HCT116 (cell line): ENCODE measurements at regions not wholly inside any gene's neighbourhood (a gene's known extent, or its start where the extent isn't known, plus 50 kb on each side); places are given as distances from the start of the nearest gene placed in this dataset.

Experiments
- ATAC-seq: fragments of 200-7000 bp; cut with Tn5 transposase; 2 replicates; pipeline ENCODE4 v1.9.1; 2020; ENCODE audit warnings: mild to moderate bottlenecking, moderate library complexity
- BruUV-seq: library from RNA; stranded (reverse); fragments of 400-500 nt; replicated peaks from 2 replicates; lab custom pipeline; 2021; lab: Mats Ljungman, UMichigan
- CTCF ChIA-PET: fragments of 300-600 bp; sonication (Branson Sonifier 250); formaldehyde crosslinking; loops from one replicate; lab custom pipeline; 2021; ENCODE audit warnings: antibody characterized with exemption; lab: Charles Lee
- POLR2A ChIA-PET: fragments of 300-600, 350-600 bp; sonication (Branson Sonifier 250); formaldehyde crosslinking; loops from one replicate; lab custom pipeline; 2021; ENCODE audit warnings: antibody characterized with exemption; lab: Charles Lee
- RAD21 ChIA-PET, 2 experiments: fragments of 300-600 bp; sonication (Branson Sonifier 250); formaldehyde crosslinking; loops; one replicate each; lab custom pipeline; 2023; ENCODE audit warnings: low total read pairs in 2 of 2; ENCODE audit not compliant: uncharacterized antibody in 2 of 2, unreplicated experiment in 2 of 2, low non-redundant PET in 1 of 2; lab: Charles Lee
- DNase-seq: peaks from one replicate; pipeline ENCODE4 v3.0.0-alpha.2; 2010; ENCODE audit warnings: low read depth, low spot score
- H2AFZ ChIP-seq: fragments of 200-600 bp; shearing (Covaris generic), sonication (generic); 2 replicates; pipeline ENCODE4 v1.6.1; 2017; ENCODE audit warnings: low read depth, mixed run types, mixed read lengths, antibody characterized with exemption, low read length; ENCODE audit not compliant: poor library complexity, severe bottlenecking
- H3K27ac ChIP-seq: 2 replicates; pipeline ENCODE4 v1.5.1; 2012; ENCODE audit warnings: low read depth, low read length
- H3K27me3 ChIP-seq: fragments of 200-600 bp; sonication (generic); 2 replicates; pipeline ENCODE4 v1.6.1; 2016; ENCODE audit warnings: mixed run types, low read length, mixed read lengths; ENCODE audit not compliant: insufficient read depth
- H3K36me3 ChIP-seq, 2 experiments: fragments of 200-500 bp in 1 of 2; fragments of 200-600 bp in 1 of 2; sonication (Bioruptor generic) in 1 of 2; sonication (generic) in 1 of 2; 2 replicates each; pipeline versions ENCODE4 v1.5.1 to v1.6.1; 2014 to 2016; ENCODE audit warnings: low read length in 2 of 2, inconsistent platforms in 1 of 2, mixed read lengths in 1 of 2, mixed run types in 1 of 2; ENCODE audit not compliant: insufficient read depth in 2 of 2, control insufficient read depth in 1 of 2
- H3K4me1 ChIP-seq, 2 experiments: fragments of 200-600 bp in 1 of 2; sonication (generic) in 1 of 2; 2 replicates each; pipeline versions ENCODE4 v1.5.1 to v1.6.1; 2012 to 2017; ENCODE audit warnings: low read length in 2 of 2, inconsistent platforms in 1 of 2, mild to moderate bottlenecking in 1 of 2, mixed read lengths in 1 of 2, mixed run types in 1 of 2, moderate library complexity in 1 of 2; ENCODE audit not compliant: insufficient read depth in 2 of 2, control insufficient read depth in 1 of 2
- H3K4me2 ChIP-seq: fragments of 200-600 bp; sonication (generic); 2 replicates; pipeline ENCODE4 v1.6.1; 2017; ENCODE audit warnings: mixed run types, low read length, mixed read lengths
- H3K4me3 ChIP-seq, 2 experiments: fragments of 200-600 bp in 1 of 2; sonication (generic) in 1 of 2; replicated peaks in 1 of 2; 2 replicates each; pipeline ENCODE4 v1.5.1; 2011 to 2016; ENCODE audit warnings: low read length in 2 of 2, control low read depth in 1 of 2, low read depth in 1 of 2, mild to moderate bottlenecking in 1 of 2, mixed read lengths in 1 of 2, mixed run types in 1 of 2
- H3K79me2 ChIP-seq: fragments of 200-600 bp; sonication (generic); 2 replicates; pipeline ENCODE4 v1.6.1; 2017; ENCODE audit warnings: mild to moderate bottlenecking, mixed run types, low read length, moderate library complexity, mixed read lengths; ENCODE audit not compliant: insufficient read depth
- H3K9ac ChIP-seq: fragments of 200-600 bp; sonication (generic); 2 replicates; pipeline ENCODE4 v1.6.1; 2016; ENCODE audit warnings: low read length, mixed read lengths
- H3K9me2 ChIP-seq: fragments of 200-600 bp; sonication (generic), shearing (Covaris generic); 2 replicates; pipeline ENCODE4 v1.6.1; 2017; ENCODE audit warnings: mixed run types, mild to moderate bottlenecking, moderate library complexity; ENCODE audit not compliant: insufficient read depth
- H3K9me3 ChIP-seq, 2 experiments: fragments of 200-500 bp in 1 of 2; fragments of 200-600 bp in 1 of 2; sonication (Bioruptor generic) in 1 of 2; sonication (generic) in 1 of 2; 2 replicates each; pipeline ENCODE4 v1.6.1; 2014 to 2017; ENCODE audit warnings: low read length in 2 of 2, mixed read lengths in 2 of 2, inconsistent platforms in 1 of 2, low read depth in 1 of 2, mild to moderate bottlenecking in 1 of 2, mixed run types in 1 of 2, moderate library complexity in 1 of 2; ENCODE audit not compliant: control insufficient read depth in 1 of 2, insufficient read depth in 1 of 2
- H4K20me1 ChIP-seq: fragments of 200-600 bp; sonication (generic), shearing (Covaris generic); 2 replicates; pipeline ENCODE4 v1.6.1; 2017; ENCODE audit warnings: mixed run types, mild to moderate bottlenecking, moderate library complexity; ENCODE audit not compliant: insufficient read depth
- CBX3 ChIP-seq: IDR thresholded peaks from 2 replicates; pipeline ENCODE4 v1.6.1; 2012; ENCODE audit warnings: low read depth
- CEBPB ChIP-seq: IDR thresholded peaks from 2 replicates; pipeline ENCODE4 v1.6.1; 2012; ENCODE audit warnings: low read depth
- EGR1 ChIP-seq: IDR thresholded peaks from 2 replicates; pipeline ENCODE4 v1.6.1; 2012; ENCODE audit warnings: low read depth
- ELF1 ChIP-seq: IDR thresholded peaks from 2 replicates; pipeline ENCODE4 v1.6.1; 2012; ENCODE audit warnings: low read depth, borderline replicate concordance
- EZH2phosphoT487 ChIP-seq: fragments of 200-600 bp; IDR thresholded peaks from 2 replicates; pipeline ENCODE4 v1.6.1; 2018; ENCODE audit warnings: antibody characterized with exemption, borderline replicate concordance
- FOSL1 ChIP-seq: IDR thresholded peaks from 2 replicates; pipeline ENCODE4 v1.6.1; 2012; ENCODE audit warnings: low read depth
- POLR2A ChIP-seq: IDR thresholded peaks from 2 replicates; pipeline ENCODE4 v1.7.0; 2011; ENCODE audit warnings: borderline replicate concordance; ENCODE audit not compliant: insufficient read depth, insufficient read length; ENCODE audit errors: extremely low read depth
- POLR2AphosphoS5 ChIP-seq: IDR thresholded peaks from 2 replicates; pipeline ENCODE4 v1.6.1; 2011; ENCODE audit warnings: mild to moderate bottlenecking, low read depth, low read length, moderate library complexity
- RAD21 ChIP-seq: IDR thresholded peaks from 2 replicates; pipeline ENCODE4 v1.6.1; 2012; ENCODE audit warnings: low read depth, mild to moderate bottlenecking
- SP1 ChIP-seq: IDR thresholded peaks from 2 replicates; pipeline ENCODE4 v1.6.1; 2012; ENCODE audit warnings: low read depth
- TCF7L2 ChIP-seq: IDR thresholded peaks from 2 replicates; pipeline ENCODE4 v1.7.0; 2011; ENCODE audit warnings: borderline replicate concordance, inconsistent platforms; ENCODE audit not compliant: insufficient read depth, insufficient read length; ENCODE audit errors: extremely low read depth
- YY1 ChIP-seq: IDR thresholded peaks from 2 replicates; pipeline ENCODE4 v1.6.1; 2011; ENCODE audit warnings: low read length, low read depth, moderate library complexity, mild to moderate bottlenecking; ENCODE audit not compliant: insufficient replicate concordance; ENCODE audit errors: extremely low read depth
- ZNF274 ChIP-seq: fragments of 200-500 bp; sonication (Bioruptor generic); IDR thresholded peaks from 2 replicates; pipeline ENCODE4 v1.6.1; 2014; ENCODE audit warnings: mild to moderate bottlenecking, low read depth, low read length, inconsistent platforms
- intact Hi-C: fragments of 100-400 bp; cut with micrococcal nuclease; formaldehyde crosslinking; loops from 2 replicates; pipeline ENCODE4 v1.10.0; 2022
- TF ChIP-seq, protein P1 (sequence below): IDR thresholded peaks from 2 replicates; pipeline ENCODE4 v1.6.1; 2012
- TF ChIP-seq, protein P2 (sequence below), 3 experiments: fragments of 200-600 bp in 1 of 3; sonication (generic) in 1 of 3; IDR thresholded peaks in 2 of 3; conservative IDR thresholded peaks in 1 of 3; 2 replicates each; pipeline ENCODE4 v1.5.1; 2012 to 2017; ENCODE audit warnings: low read depth in 2 of 3, low read length in 2 of 3, antibody characterized with exemption in 1 of 3, borderline replicate concordance in 1 of 3, control low read depth in 1 of 3, mild to moderate bottlenecking in 1 of 3, mixed read lengths in 1 of 3, mixed run types in 1 of 3, moderate library complexity in 1 of 3; ENCODE audit not compliant: insufficient read depth in 1 of 3
- TF ChIP-seq, protein P3 (sequence below): IDR thresholded peaks from 2 replicates; pipeline ENCODE4 v1.6.1; 2012

DNA sequence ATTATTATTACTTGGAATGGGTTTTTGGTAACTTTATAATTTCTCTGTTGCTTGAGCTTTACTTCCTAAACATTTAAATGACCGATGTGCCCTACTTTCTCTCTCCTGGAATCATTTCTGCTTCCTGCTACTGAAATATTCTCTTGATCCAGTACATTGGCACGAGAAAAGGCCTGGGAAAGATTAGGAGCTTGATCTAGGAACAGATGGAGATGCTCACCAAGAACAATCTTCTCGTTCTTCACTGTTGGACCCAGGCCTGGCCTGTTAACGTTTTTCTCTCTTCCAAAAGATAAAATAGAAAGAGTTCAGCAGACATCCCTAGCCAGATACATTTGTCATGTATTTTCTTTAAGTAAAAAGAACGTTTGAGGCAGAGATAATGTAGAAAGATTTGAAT lies 1356.8 kb upstream of the CRIM1 start:
- Histone ChIP-seq H3K4me3 (no peak overlapping the region), H3K36me3 (no peaks in the 10 kb centered on the region), H4K20me1 (no peaks in the 10 kb centered on the region), H3K4me2 (no peak overlapping the region), H2AFZ (no peak overlapping the region), H3K27ac (no peak overlapping the region), H3K79me2 (no peaks in the 10 kb centered on the region), H3K9me3 (peaks cover 0 to 6% of the 10 kb centered on the region in 2 experiments; a peak in 2 of 4 replicates), H3K4me1 (no peaks in the 10 kb centered on the region), H3K27me3 (no peaks in the 10 kb centered on the region), H3K9me2 (no peaks in the 10 kb centered on the region), H3K9ac (no peak overlapping the region)
- ChIA-PET RAD21 (no interaction called here), CTCF (no interaction called here), POLR2A (no interaction called here)
- no peak for DNase-seq
- no TSS peak for BruUV-seq
- TF ChIP-seq RAD21 (no peak), CEBPB (no peak), ELF1 (no peak), CBX3 (no peak), YY1 (no peak), EGR1 (no peak), FOSL1 (no peak), ZNF274 (no peak), POLR2A (no peak), TCF7L2 (no peak)
- TF ChIP-seq, protein P1, sequence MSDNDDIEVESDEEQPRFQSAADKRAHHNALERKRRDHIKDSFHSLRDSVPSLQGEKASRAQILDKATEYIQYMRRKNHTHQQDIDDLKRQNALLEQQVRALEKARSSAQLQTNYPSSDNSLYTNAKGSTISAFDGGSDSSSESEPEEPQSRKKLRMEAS = no peak
- ATAC-seq = no peak
- intact Hi-C loops = no loop called here

DNA sequence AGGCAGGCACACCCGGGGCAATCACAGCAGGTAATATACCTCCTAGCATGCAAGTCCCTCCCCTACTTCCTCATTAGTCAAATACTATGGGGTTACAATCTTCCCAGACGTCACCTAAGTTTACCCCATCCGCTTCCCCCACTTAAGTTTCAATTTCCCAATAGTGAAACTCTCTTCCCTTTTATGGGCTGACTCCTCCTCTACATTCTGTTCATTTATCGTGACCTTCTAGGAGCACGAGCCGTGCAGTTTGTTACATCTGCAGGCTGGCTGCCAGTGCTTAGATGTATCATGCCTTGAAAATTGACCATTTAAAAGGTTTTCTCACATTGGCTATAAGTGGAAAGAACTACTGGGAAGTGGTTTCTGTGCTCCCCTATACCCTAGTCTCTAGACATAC lies 1357.8 kb upstream of the CRIM1 start:
- H3K9me3 ChIP-seq = peaks cover 0 to 9% of the 10 kb centered on the region in 2 experiments; a peak in 2 of 4 replicates
- intact Hi-C loops = no loop called here
- no peak for DNase-seq
- POLR2A ChIA-PET = no interaction called here
- no peaks in the 10 kb centered on the region for H3K79me2 ChIP-seq
- H3K4me2 ChIP-seq = no peak overlapping the region
- H3K4me3 ChIP-seq = no peak overlapping the region
- H2AFZ ChIP-seq = no peak overlapping the region
- H3K27ac ChIP-seq = no peak overlapping the region
- no peaks in the 10 kb centered on the region for H3K36me3 ChIP-seq
- no peaks in the 10 kb centered on the region for H3K27me3 ChIP-seq
- H3K9me2 ChIP-seq = no peaks in the 10 kb centered on the region
- TF ChIP-seq TCF7L2 (no peak), EGR1 (no peak), ZNF274 (no peak), YY1 (no peak), CEBPB (no peak), CBX3 (no peak), ELF1 (no peak), SP1 (no peak), EZH2phosphoT487 (no peak), POLR2A (no peak), POLR2AphosphoS5 (no peak)
- TF ChIP-seq, protein P1 = no peak
- TF ChIP-seq, protein P2, sequence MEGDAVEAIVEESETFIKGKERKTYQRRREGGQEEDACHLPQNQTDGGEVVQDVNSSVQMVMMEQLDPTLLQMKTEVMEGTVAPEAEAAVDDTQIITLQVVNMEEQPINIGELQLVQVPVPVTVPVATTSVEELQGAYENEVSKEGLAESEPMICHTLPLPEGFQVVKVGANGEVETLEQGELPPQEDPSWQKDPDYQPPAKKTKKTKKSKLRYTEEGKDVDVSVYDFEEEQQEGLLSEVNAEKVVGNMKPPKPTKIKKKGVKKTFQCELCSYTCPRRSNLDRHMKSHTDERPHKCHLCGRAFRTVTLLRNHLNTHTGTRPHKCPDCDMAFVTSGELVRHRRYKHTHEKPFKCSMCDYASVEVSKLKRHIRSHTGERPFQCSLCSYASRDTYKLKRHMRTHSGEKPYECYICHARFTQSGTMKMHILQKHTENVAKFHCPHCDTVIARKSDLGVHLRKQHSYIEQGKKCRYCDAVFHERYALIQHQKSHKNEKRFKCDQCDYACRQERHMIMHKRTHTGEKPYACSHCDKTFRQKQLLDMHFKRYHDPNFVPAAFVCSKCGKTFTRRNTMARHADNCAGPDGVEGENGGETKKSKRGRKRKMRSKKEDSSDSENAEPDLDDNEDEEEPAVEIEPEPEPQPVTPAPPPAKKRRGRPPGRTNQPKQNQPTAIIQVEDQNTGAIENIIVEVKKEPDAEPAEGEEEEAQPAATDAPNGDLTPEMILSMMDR (IDR thresholded peaks at IDR 0.05 in 2 of 3, conservative IDR thresholded peaks at IDR 0.05 in 1 of 3; ENCODE audit: borderline replicate concordance in 1 of 3, insufficient read depth in 1 of 3, low read depth in 2 of 3, low read length in 2 of 3) = no peak
- TF ChIP-seq, protein P3, sequence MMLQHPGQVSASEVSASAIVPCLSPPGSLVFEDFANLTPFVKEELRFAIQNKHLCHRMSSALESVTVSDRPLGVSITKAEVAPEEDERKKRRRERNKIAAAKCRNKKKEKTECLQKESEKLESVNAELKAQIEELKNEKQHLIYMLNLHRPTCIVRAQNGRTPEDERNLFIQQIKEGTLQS = no peak
- TF ChIP-seq, all 23 proteins: peak for 0
- no peak for ATAC-seq
- ChIA-PET CTCF (no interaction called here), RAD21 (no interaction called here)
- Histone ChIP-seq H3K9ac (no peak overlapping the region), H3K4me1 (no peaks in the 10 kb centered on the region), H4K20me1 (no peaks in the 10 kb centered on the region)
- BruUV-seq = no TSS peak
